ENCODE measurements at regions not wholly inside any gene's neighbourhood (a gene's known extent, or its start where the extent isn't known, plus 50 kb on each side); places are given as distances from the start of the nearest gene placed in this dataset.
A peak's percentile ranks its signal among the peaks of the same experiment; 100 is the strongest.

- DNase-seq (ENCODE audit: low read depth) = no peak
Measured at GRCh38 chr16:62256406-62256805, 220.2 kb upstream of the CDH8 start.

- no peak for DNase-seq (ENCODE audit: low read depth)
Measured at GRCh38 chr16:62254847-62255246, 218.6 kb upstream of the CDH8 start.

GRCh38 chr16:62254372-62254771 lies 218.1 kb upstream of the CDH8 start:
- no peak for DNase-seq (ENCODE audit: low read depth)

- no peak for DNase-seq (ENCODE audit: low read depth)
Measured at GRCh38 chr16:62253966-62254365, 217.7 kb upstream of the CDH8 start.

- no peak for DNase-seq (ENCODE audit: low read depth)
Measured at GRCh38 chr16:62249069-62249468, 212.8 kb upstream of the CDH8 start.

GRCh38 chr16:62240722-62241121 lies 204.5 kb upstream of the CDH8 start:
- no peak for DNase-seq (ENCODE audit: low read depth)

GRCh38 chr16:62225675-62226074 lies 189.4 kb upstream of the CDH8 start:
- DNase-seq (ENCODE audit: low read depth) = peak; percentile 57

GRCh38 chr16:62224646-62225209 lies 188.5 kb upstream of the CDH8 start:
- no peak for DNase-seq (ENCODE audit: low read depth)

- DNase-seq (ENCODE audit: low read depth) = no peak
Measured at GRCh38 chr16:62216837-62217236, 180.6 kb upstream of the CDH8 start.

- DNase-seq (ENCODE audit: low read depth) = no peak
Measured at GRCh38 chr16:62213763-62214162, 177.5 kb upstream of the CDH8 start.

GRCh38 chr16:62208934-62209333 lies 172.7 kb upstream of the CDH8 start:
- DNase-seq (ENCODE audit: low read depth) = no peak

- no peak for DNase-seq (ENCODE audit: low read depth)
Measured at GRCh38 chr16:62205459-62205858, 169.2 kb upstream of the CDH8 start.

GRCh38 chr16:62201911-62202310 lies 165.7 kb upstream of the CDH8 start:
- DNase-seq (ENCODE audit: low read depth) = no peak

- no peak for DNase-seq (ENCODE audit: low read depth)
Measured at GRCh38 chr16:62194828-62195227, 158.6 kb upstream of the CDH8 start.

GRCh38 chr16:62190426-62190825 lies 154.2 kb upstream of the CDH8 start:
- no peak for DNase-seq (ENCODE audit: low read depth)

GRCh38 chr16:62177351-62178203 lies 141.3 kb upstream of the CDH8 start:
- DNase-seq (ENCODE audit: low read depth) = no peak

GRCh38 chr16:62170642-62171041 lies 134.4 kb upstream of the CDH8 start:
- no peak for DNase-seq (ENCODE audit: low read depth)

GRCh38 chr16:62167551-62167950 lies 131.3 kb upstream of the CDH8 start:
- no peak for DNase-seq (ENCODE audit: low read depth)

GRCh38 chr16:62157544-62157943 lies 121.3 kb upstream of the CDH8 start:
- no peak for DNase-seq (ENCODE audit: low read depth)

GRCh38 chr16:62156971-62157370 lies 120.7 kb upstream of the CDH8 start:
- no peak for DNase-seq (ENCODE audit: low read depth)

GRCh38 chr16:62149631-62150030 lies 113.4 kb upstream of the CDH8 start:
- no peak for DNase-seq (ENCODE audit: low read depth)

GRCh38 chr16:62137996-62138395 lies 101.8 kb upstream of the CDH8 start:
- DNase-seq (ENCODE audit: low read depth) = no peak

- no peak for DNase-seq (ENCODE audit: low read depth)
Measured at GRCh38 chr16:62135911-62136310, 99.7 kb upstream of the CDH8 start.

GRCh38 chr16:62135446-62135845 lies 99.2 kb upstream of the CDH8 start:
- DNase-seq (ENCODE audit: low read depth) = no peak

All from RPMI7951 (cell line).